ENCODE measurements at regions not wholly inside any gene's neighbourhood (a gene's known extent, or its start where the extent isn't known, plus 50 kb on each side); places are given as distances from the start of the nearest gene placed in this dataset.

- 70% methylated on average over 4 of the region's 4 CpGs for WGBS (ENCODE audit: missing lambda C conversion rate)
- H3K4me1 ChIP-seq, result no peaks in the 10 kb centered on the region
- ATAC-seq, result no peak
- no peak overlapping the region for H3K27ac ChIP-seq
- CTCF ChIA-PET, result no interaction called here
- H3K4me3 ChIP-seq, result no peak overlapping the region
- H3K9me3 ChIP-seq, result no peaks in the 10 kb centered on the region
- no peak overlapping the region for H3K4me2 ChIP-seq
- FAIRE-seq, result no peak
- POLR2A ChIA-PET, result no interaction called here
- DNase-seq (ENCODE audit: low read depth in 1 of 2, low spot score in 1 of 2), result no peak
- TF ChIP-seq HMGXB4 (CRISPR knock-in tag; IDR thresholded peaks at IDR 0.05; ENCODE audit: borderline replicate concordance) (no peak), CBX2 (IDR thresholded peaks at IDR 0.05; ENCODE audit: borderline replicate concordance, low read depth) (no peak), PHF8 (IDR thresholded peaks at IDR 0.05; ENCODE audit: borderline replicate concordance, low read depth) (no peak)
These were observed 136.1 kb downstream of the CEP135 start for GRCh38 chr4:56084851-56085250.

Small RNA genes in the stretch of these regions (small RNA-seq; reads per million reads assigned to genes)
- 0 to 7.8 (median 0) reads per million in 6 experiments for gene RNA5SP161

All from A549 (cell line).